ENCODE measurements at regions not wholly inside any gene's neighbourhood (a gene's known extent, or its start where the extent isn't known, plus 50 kb on each side); places are given as distances from the start of the nearest gene placed in this dataset.
A peak's percentile ranks its signal among the peaks of the same experiment; 100 is the strongest.
"Not testable (repeated sequence)": the region's sequence is repeated elsewhere in the genome, so short reads cannot be mapped to it uniquely, and the experiment has no call there.

DNA sequence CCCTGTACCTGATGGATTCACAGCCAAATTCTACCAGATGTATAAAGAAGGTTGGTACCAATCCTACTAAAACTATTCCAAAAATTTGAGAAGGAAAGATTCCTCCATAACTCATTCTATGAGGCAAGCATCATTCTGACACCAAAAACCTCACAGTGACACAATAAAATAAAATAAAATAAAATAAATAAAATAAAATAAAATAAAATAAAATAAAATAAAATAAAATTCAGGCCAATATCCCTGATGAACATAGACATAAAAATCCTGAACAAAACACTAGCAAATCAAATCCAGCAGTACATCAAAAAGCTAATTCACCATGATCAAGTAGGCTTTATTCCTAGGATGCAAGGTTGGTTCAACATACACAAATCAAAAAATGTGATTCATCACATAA, 108.1 kb downstream of the PROX1 start:
- not testable (repeated sequence) for H3K27ac Mint-ChIP-seq; H3K4me3 Mint-ChIP-seq; ATAC-seq; H3K27me3 Mint-ChIP-seq; H3K36me3 Mint-ChIP-seq; DNase-seq (ENCODE audit: low spot score); H3K4me1 Mint-ChIP-seq (ENCODE audit: low read depth in 2 of 2)
- peaks cover 12% of the 10 kb centered on the region for H3K9me3 Mint-ChIP-seq

DNA sequence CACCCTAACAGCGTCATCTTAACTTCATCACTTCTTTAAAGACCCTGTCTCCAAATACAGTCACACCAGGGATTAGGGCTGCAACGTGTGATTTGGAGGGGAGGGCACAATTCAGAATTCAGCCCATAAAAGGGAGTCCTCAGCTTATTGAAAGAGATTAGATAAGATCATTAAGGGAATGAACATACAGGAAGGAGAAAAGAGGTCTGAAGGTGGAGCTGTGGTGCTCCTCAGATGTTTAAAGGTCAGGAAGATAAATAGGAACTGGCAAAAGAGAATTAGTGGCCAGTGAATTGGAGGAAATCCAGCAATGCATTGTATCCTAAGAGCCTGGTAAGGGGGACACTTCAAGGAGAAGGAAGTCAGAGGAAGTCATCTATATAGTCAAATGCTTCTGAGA, 113.5 kb downstream of the PROX1 start:
- Mint-ChIP-seq H3K27ac (no peak overlapping the region), H3K36me3 (no peaks in the 10 kb centered on the region), H3K27me3 (peaks cover 0 to 7% of the 10 kb centered on the region in 2 donors), H3K4me1 (ENCODE audit: low read depth in 2 of 2) (no peaks in the 10 kb centered on the region), H3K4me3 (no peak overlapping the region), H3K9me3 (no peaks in the 10 kb centered on the region)
- ATAC-seq (no peak), DNase-seq (ENCODE audit: low spot score) (no peak)

DNA sequence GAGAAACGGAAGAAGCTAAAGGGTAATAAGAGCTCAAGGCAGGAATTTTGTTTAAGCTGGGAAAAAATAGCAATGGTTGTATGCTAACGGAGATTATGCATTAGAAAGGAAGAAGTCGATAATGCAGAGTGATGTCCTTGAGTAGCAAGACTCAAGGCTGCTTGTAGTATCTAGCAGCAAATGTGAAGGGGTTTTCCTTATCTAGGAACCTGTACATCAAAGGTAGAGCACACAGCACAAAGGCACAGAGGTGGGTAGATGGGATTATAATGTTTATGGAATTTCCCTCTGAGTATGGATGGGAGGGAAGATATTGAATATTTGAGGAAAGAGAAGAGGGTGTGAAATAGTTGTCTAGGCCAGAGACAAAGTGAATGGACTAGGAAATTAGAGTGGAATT, 114.1 kb downstream of the PROX1 start:
- no peak overlapping the region for H3K27ac Mint-ChIP-seq
- peaks cover 0 to 7% of the 10 kb centered on the region in 2 donors for H3K27me3 Mint-ChIP-seq
- no peaks in the 10 kb centered on the region for H3K36me3 Mint-ChIP-seq
- no peaks in the 10 kb centered on the region for H3K9me3 Mint-ChIP-seq
- DNase-seq (ENCODE audit: low spot score) (no peak), ATAC-seq (no peak)
- no peaks in the 10 kb centered on the region for H3K4me1 Mint-ChIP-seq (ENCODE audit: low read depth in 2 of 2)
- H3K4me3 Mint-ChIP-seq: no peak overlapping the region

DNA sequence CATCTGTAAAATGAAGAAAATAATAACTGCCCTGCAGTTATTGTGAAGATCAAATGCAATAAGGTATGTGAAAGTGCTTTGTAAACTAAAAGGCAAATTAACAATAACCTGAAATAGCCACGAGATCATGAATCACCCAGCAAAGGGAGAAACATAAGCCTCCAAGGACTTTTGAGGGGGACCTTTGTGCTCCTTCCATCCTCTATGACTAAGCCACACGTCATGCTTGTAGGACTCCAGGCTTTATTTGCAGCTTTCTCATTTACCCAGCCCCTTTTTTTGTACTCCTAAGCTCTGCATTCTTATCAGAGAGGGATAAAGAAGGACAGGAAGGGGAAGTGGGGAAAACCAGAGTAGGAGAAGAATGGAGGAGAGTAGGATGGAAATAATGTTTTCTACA, 115.1 kb downstream of the PROX1 start:
- no peak for ATAC-seq
- Mint-ChIP-seq H3K27ac (no peak overlapping the region), H3K4me1 (ENCODE audit: low read depth in 2 of 2) (no peaks in the 10 kb centered on the region), H3K4me3 (no peak overlapping the region), H3K36me3 (no peaks in the 10 kb centered on the region), H3K9me3 (no peaks in the 10 kb centered on the region), H3K27me3 (peaks cover 0 to 7% of the 10 kb centered on the region in 2 donors)
- DNase-seq (ENCODE audit: low spot score): no peak

DNA sequence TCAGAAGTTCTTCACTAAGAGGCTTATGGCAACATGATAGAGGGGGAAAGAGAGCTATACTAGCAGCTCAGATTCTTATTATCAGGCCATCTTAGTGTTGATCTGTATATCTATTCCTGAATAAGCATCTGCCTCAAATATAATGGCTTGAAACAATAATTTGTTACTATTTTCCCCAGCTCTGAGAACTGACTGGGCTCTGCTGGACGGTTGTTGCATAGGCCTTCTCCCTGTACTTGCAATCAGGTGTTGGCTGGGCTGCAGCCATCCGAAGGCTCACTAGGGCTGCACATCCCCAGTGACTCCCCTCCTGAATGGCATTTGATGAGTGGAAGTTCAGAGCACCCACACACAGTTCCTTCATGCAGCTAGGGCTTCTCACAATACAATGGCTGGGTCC, 116.0 kb downstream of the PROX1 start:
- Mint-ChIP-seq H3K4me1 (ENCODE audit: low read depth in 2 of 2) (no peaks in the 10 kb centered on the region), H3K9me3 (no peaks in the 10 kb centered on the region), H3K27ac (no peak overlapping the region), H3K4me3 (no peak overlapping the region), H3K36me3 (no peaks in the 10 kb centered on the region), H3K27me3 (peaks cover 0 to 7% of the 10 kb centered on the region in 2 donors)
- no peak for DNase-seq (ENCODE audit: low spot score)
- no peak for ATAC-seq

DNA sequence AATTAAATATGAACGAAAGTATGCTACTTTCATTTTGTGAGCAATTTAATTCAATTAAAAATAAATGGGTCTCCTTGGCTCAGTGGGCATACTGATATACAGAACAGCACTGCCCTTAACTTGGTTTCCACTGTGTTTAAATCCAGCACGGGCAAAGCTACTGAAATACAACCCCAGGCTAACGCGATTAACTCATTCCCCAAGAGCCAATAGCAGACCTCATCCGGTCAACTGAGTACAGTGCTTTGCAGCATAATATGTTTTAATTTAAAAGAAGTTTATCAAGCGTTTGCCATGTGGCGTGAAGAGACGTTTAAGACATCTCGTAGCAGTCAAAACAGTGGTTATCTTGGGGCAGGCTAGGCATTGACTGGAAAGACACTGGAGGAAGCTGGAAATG, 118.6 kb downstream of the PROX1 start:
- no peaks in the 10 kb centered on the region for H3K9me3 Mint-ChIP-seq
- DNase-seq (ENCODE audit: low spot score): no peak
- no peak for ATAC-seq
- no peaks in the 10 kb centered on the region for H3K36me3 Mint-ChIP-seq
- H3K4me3 Mint-ChIP-seq: no peak overlapping the region
- H3K4me1 Mint-ChIP-seq (ENCODE audit: low read depth in 2 of 2): no peaks in the 10 kb centered on the region
- H3K27ac Mint-ChIP-seq: no peak overlapping the region
- H3K27me3 Mint-ChIP-seq: peaks cover 0 to 7% of the 10 kb centered on the region in 2 donors

DNA sequence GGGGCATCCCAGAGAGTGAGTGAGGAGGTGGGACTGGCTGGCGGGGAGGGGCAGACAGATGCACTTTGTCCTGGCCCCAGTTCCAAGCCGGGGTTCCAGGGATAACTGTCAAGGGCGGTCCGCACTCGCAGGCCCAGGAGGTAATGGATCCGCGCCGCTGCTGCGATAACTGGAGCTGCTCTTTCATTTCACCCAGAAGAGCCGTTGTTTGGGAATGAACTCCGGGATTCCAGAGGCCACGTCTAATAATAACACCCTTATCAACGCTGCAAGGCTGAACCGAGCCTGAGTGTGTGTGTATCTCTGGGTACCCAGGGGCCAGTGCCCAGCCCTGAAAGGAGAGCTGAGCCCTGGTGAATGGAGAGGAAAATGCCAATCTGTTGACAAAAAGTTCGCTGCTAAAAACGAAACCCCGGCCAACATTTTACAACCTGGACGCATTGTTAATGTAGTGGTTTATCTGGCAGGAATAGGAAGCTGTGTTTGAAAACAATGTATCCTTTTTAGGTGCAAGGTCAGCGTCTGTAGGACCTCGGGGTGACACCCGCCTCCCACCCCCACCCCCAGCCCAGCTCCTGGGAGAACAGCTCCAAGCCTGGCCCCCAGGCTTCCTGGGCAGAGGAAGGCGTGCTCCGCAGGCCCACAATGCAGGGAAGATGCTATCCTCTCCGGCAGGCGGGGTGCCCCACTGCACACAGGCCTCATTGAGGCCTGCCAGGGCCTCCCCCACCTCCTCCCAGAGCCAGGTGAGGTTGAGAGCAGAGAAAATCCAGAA, 119.7 kb downstream of the PROX1 start:
- H3K4me3 Mint-ChIP-seq: no peak overlapping the region
- no peaks in the 10 kb centered on the region for H3K4me1 Mint-ChIP-seq (ENCODE audit: low read depth in 2 of 2)
- H3K36me3 Mint-ChIP-seq: no peaks in the 10 kb centered on the region
- H3K27me3 Mint-ChIP-seq: peaks cover 0 to 7% of the 10 kb centered on the region in 2 donors
- ATAC-seq: no peak
- no peaks in the 10 kb centered on the region for H3K9me3 Mint-ChIP-seq
- H3K27ac Mint-ChIP-seq: no peak overlapping the region
- no peak for DNase-seq (ENCODE audit: low spot score)

DNA sequence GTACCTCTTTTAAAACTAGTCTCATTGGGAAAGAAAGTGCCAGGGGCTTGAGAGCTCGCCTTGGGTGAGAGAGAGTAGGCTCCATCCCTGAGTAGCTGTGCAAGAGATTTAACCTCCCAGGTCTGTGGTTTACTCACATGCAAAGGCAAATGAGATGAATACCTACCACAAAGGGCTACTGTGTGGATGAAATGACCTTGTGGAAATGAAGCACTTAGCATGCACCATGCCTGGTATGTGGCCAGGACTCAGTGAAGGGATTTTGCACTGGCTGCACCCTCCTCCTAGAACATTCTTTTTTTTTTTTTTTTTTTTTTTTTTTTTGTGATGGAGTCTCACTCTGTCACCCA, 120.3 kb downstream of the PROX1 start:
- Mint-ChIP-seq H3K27ac (no peak overlapping the region), H3K27me3 (peaks cover 0 to 7% of the 10 kb centered on the region in 2 donors), H3K36me3 (no peaks in the 10 kb centered on the region), H3K9me3 (no peaks in the 10 kb centered on the region), H3K4me1 (ENCODE audit: low read depth in 2 of 2) (no peaks in the 10 kb centered on the region), H3K4me3 (no peak overlapping the region)
- ATAC-seq: no peak
- no peak for DNase-seq (ENCODE audit: low spot score)

DNA sequence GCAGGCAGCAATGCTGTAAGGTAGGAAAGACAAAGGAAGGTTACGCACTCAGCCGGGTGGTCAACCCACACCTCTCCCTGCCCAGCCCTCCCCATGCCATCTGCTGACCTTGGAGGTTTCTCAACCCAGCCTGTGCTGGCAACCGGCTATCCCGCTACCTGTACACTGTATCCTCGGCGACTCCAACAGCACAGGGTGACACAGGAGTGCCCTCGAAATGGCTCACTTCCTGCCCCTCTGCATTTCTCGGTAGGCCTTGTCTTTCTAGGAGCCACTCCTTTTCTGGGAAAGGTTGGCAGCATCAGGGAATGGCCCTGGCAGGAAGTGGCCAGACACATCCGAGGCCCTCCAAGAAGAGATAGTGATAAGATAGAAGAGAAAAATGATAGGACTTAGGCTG, 124.0 kb downstream of the PROX1 start:
- ATAC-seq: peak in 1 of 2 donors; percentile 12
- Mint-ChIP-seq H3K9me3 (peaks cover 10% of the 10 kb centered on the region), H3K36me3 (no peaks in the 10 kb centered on the region), H3K27ac (no peak overlapping the region), H3K4me1 (ENCODE audit: low read depth in 2 of 2) (no peaks in the 10 kb centered on the region), H3K27me3 (no peaks in the 10 kb centered on the region), H3K4me3 (no peak overlapping the region)
- no peak for DNase-seq (ENCODE audit: low spot score)

DNA sequence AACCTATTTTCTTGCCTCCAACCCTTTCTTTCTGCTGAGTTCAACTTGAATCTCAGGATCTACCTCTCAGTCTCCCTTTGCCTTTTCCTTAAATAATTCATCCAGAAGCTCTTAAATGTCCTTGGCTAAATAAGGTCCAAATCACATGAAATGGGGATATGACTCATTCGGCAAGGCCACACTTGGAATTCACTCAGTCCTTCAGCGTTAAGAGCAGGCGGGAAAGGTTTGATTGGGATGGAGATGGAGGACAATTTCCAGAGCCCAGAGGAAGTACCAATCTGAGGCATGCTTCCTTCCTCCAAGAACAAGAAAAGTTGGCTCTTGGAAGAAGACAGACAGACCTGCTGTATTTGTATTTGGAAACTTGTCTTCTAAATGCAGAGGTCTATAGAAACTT, 128.5 kb downstream of the PROX1 start:
- H3K9me3 Mint-ChIP-seq: peaks cover 20% of the 10 kb centered on the region
- peaks cover 0 to under 1% of the 10 kb centered on the region in 2 donors for H3K27me3 Mint-ChIP-seq
- ATAC-seq (no peak), DNase-seq (ENCODE audit: low spot score) (no peak)
- H3K36me3 Mint-ChIP-seq: no peaks in the 10 kb centered on the region
- no peak overlapping the region for H3K27ac Mint-ChIP-seq
- H3K4me3 Mint-ChIP-seq: no peak overlapping the region
- no peaks in the 10 kb centered on the region for H3K4me1 Mint-ChIP-seq (ENCODE audit: low read depth in 2 of 2)

DNA sequence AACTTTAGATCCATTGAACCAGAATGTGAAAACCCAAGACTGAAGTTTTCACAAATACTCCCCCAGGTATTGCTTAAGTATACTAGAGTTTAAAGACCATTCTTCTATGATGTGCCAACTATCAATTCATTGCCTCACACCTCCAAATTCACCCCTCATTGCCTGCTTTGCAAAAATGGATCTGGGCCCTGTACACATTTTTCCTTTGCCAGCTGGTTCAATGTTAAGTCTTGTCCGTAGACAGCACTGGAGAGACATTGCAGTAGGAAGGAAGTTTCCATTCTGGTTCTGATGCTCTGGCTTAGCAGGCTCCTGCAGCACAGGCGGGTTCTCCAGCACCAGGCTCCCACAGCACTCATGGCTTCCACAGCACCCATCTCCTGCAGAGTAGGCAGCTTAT, 130.0 kb downstream of the PROX1 start:
- ATAC-seq (no peak), DNase-seq (ENCODE audit: low spot score) (no peak)
- Mint-ChIP-seq H3K27me3 (peaks cover 0 to 9% of the 10 kb centered on the region in 2 donors), H3K9me3 (peaks cover 20% of the 10 kb centered on the region), H3K4me3 (no peak overlapping the region), H3K27ac (no peak overlapping the region), H3K36me3 (no peaks in the 10 kb centered on the region), H3K4me1 (ENCODE audit: low read depth in 2 of 2) (no peaks in the 10 kb centered on the region)

DNA sequence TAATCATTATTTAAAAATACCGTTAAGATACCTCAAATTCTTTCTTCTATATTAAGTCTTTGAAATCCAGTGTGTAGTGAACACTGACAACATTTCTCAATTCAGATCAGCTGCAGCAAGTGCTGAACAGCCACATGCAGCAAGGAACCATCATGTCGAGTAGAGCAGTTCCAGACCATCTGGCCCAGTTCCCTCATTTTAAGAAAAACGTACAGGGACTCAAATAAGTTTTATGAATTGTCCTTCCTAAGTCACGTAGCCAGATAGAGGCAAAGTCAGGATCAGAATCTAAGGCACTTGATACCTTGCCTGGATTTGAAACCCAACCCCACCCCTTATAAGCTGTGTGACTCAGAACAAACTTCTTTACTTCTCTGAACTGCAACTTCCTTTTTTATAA, 132.4 kb downstream of the PROX1 start:
- ATAC-seq (no peak), DNase-seq (ENCODE audit: low spot score) (no peak)
- Mint-ChIP-seq H3K36me3 (no peaks in the 10 kb centered on the region), H3K9me3 (peaks cover 10% of the 10 kb centered on the region), H3K4me1 (ENCODE audit: low read depth in 2 of 2) (no peaks in the 10 kb centered on the region), H3K27me3 (peaks cover 9 to 24% of the 10 kb centered on the region in 2 donors), H3K4me3 (no peak overlapping the region), H3K27ac (no peak overlapping the region)

DNA sequence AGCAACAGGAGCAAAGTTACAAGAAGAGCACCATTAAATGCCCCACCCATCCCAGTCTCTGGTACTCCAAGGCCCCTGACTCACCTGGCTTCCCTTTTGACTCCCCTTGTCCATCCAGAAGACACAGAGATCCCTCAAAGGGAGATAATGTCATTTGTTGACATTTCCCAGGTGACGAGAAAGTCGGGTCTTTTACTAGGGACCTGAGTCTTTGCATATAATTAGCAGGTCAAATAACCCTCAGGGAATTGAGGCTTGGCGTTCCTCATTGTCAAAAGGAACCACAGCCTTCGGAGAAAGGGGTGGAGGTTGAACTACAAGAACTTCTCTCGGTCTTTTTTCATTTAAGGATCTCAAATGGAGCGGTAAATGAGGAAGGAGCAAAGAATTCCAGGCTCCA, 133.2 kb downstream of the PROX1 start:
- no peak for DNase-seq (ENCODE audit: low spot score)
- no peak for ATAC-seq
- Mint-ChIP-seq H3K4me1 (ENCODE audit: low read depth in 2 of 2) (no peaks in the 10 kb centered on the region), H3K36me3 (no peaks in the 10 kb centered on the region), H3K9me3 (peaks cover 10% of the 10 kb centered on the region), H3K27ac (no peak overlapping the region), H3K27me3 (peaks cover 14 to 28% of the 10 kb centered on the region in 2 donors), H3K4me3 (no peak overlapping the region)

DNA sequence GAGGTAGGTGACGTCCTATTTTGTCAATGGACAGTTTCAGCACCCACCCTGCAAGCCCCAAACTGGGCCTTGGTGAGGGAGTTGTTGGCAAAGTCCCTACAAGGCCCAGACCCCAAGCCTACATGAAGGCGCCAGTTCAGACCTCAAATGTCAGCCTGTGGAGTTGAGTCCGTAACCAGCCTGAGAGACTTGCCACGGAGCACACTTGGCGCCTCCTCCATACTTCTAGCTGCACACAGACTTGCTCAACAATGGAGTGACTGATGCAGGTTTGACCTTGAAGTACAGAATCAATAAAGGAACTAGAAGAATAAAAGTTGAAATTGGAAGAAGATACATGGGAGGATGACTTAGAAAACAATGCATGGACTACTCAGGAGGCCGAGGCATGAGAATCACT, 134.3 kb downstream of the PROX1 start:
- no peaks in the 10 kb centered on the region for H3K36me3 Mint-ChIP-seq

More for the DNA sequence above, 134.3 kb downstream of the PROX1 start:
- DNase-seq (ENCODE audit: low spot score): no peak
- Mint-ChIP-seq H3K4me1 (ENCODE audit: low read depth in 2 of 2) (no peaks in the 10 kb centered on the region), H3K9me3 (peaks cover 7% of the 10 kb centered on the region), H3K27me3 (peaks cover 14 to 28% of the 10 kb centered on the region in 2 donors), H3K27ac (no peak overlapping the region), H3K4me3 (no peak overlapping the region)
- no peak for ATAC-seq
